ENCODE measurements at regions not wholly inside any gene's neighbourhood (a gene's known extent, or its start where the extent isn't known, plus 50 kb on each side); places are given as distances from the start of the nearest gene placed in this dataset.

DNA sequence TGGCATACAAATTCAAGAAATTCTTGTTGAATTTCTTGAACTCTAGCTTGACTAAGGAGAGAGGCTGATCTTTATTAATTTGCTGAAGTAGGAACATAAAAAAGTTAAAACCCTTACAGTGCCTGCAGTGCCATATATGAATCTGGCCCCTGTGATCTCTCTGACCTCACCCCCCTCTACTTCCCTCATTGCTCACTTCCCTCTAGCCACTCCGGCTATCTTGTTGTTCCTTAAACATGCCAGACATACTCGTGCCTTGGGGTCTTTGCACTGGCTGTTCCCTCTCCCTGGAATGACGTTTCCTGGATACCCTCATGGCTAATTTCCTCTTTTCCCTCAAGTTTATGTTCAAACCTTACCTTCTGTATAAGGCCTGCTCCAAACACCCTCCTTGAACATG is 246.3 kb upstream of the SIX2 start:
- no peak for DNase-seq (ENCODE audit: low read depth)

DNA sequence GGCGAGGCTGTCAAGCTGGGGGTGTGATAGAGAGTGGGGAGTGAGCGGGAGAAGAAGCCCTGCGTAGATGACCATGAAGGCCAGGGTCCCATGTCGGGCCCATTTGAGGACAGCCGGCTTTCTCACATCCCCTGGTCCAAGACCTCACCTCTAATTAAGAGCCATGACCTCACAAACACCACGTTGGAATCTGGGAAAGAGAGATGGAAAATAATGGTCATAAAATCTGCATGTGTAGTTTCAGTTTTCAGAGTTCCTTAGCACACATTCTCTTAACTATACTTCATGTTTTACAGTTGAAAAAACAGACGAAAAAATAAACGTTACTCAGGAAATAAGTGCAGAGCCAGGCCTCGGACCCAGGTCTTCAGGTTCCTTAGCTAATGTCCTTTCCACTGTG is 244.8 kb upstream of the SIX2 start:
- DNase-seq (ENCODE audit: low read depth), result no peak

DNA sequence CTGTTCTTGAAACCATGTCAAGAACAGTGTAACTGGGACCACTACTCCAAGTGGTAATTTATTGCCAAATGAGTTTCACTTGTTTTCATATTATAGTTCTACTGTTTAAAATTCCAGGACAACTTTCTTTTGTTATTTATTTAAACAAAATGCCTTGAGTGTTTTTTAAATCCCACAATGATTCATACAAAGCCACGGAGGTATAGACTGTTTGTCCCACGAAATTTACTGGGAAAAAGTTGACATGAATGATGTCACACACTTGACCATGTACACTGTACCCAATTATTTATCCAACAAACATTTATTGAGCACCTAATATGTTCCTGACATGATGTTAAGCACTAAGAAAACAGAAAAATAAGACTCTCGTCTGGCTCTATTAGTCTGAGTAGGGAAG is 243.9 kb upstream of the SIX2 start:
- DNase-seq (ENCODE audit: low read depth), result no peak

DNA sequence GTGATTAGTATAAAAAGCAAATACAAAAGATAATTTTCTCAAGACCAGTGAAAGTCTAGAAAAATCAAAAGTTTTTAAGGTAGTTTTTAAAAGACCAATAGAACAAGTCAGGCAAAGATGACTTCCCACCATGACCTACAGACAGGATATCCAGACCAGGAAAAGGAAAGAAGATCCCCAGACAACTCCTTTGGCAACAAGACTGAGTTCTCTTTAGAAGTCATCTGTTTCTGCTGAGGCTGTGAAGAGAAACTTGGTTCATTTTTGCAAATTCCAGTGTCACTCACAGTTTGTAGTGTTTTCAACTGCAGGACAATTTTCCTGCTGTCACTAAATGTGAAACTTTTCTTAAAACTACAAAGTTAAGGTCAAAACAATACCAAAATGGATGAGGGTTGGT is 240.9 kb upstream of the SIX2 start:
- no peak for DNase-seq (ENCODE audit: low read depth)

DNA sequence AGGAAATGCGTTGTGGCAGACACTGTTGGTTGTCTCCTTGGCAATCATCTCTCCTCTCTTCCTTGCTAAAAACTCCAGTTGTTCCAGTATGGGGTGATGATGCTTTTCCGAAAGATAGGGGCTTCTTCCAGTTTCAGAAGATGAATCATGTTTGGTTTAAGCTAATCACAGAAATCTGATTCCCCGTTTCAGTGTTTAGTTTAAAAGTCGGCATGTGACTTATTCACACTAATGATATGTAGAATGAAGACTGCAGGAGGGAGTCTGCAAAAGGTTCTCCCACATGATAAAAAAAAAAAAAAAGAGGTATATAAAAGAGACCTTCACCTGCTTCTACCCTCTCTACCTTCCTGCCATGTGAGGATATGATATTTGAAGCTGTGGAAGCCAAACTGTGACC is 239.0 kb upstream of the SIX2 start:
- DNase-seq (ENCODE audit: low read depth), result no peak

DNA sequence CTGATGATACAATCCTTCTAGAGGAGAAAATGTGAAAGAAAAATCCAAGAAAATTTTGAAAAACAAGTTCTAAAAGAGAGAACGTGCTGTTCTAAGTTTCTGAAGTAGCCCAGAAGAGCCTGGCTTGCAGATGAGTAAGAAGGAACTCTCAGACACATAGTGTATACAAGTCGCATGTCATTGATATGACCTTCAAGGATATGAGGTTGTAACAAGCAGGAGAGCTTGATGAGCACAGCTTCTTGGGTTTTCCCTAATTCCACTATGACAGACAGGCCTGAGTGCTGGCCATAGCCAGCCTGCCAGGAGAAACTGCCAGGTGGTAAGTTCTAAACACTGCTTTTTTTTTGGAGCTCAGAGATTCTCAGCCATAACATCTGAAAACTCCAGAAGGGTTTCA is 235.7 kb upstream of the SIX2 start:
- no peak for DNase-seq (ENCODE audit: low read depth)

DNA sequence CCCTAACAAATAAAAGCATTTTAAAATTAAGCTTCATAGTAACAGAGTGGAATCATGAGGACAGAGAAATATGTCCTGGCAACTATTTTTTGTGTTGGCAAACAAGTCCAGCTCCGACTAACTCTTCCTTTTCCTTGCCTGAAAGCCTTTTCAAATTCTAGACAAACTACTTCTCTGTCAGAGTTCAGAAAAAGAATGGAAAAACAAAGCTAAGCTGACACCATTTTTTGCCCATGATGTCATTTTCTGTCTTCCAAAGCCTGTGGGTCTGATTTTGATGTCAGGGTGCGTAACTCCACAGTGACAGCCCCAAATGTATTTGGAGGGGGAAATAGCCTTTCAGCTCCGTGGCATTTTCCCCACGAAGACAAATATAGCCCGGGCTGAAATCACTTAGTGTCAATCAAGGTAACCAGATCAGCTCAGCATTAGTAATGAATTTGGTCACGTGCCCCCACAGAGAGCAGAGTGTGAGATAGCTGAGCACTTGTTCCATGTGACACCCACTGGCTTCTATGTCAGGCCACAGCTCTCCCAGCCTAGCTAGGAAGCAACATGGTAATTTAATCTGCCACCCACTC is 233.0 kb upstream of the SIX2 start:
- DNase-seq (ENCODE audit: low read depth), result no peak

DNA sequence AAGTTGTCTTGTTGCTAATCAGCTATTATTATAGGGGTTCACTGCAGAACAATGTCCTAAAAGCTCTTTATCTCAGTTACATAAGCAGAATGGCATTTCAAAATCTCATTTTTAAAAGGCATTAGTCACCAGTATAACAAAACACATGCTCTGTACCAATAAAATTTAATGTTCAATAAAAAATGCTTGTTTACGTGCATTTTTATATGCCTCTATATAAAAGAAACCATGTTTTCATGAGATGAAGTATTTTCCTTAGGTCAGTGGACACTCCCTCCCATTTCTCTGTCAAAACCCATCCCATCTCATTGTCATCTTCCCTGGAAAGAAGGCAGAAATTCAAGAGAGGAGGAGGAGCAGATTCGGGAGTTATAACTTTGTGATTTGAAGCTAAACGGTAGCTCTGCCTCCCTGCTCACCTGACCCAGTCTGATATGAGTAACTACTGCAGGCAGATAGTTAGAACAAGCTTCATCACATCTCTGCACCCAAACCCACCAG is 231.9 kb upstream of the SIX2 start:
- DNase-seq (ENCODE audit: low read depth), result no peak

DNA sequence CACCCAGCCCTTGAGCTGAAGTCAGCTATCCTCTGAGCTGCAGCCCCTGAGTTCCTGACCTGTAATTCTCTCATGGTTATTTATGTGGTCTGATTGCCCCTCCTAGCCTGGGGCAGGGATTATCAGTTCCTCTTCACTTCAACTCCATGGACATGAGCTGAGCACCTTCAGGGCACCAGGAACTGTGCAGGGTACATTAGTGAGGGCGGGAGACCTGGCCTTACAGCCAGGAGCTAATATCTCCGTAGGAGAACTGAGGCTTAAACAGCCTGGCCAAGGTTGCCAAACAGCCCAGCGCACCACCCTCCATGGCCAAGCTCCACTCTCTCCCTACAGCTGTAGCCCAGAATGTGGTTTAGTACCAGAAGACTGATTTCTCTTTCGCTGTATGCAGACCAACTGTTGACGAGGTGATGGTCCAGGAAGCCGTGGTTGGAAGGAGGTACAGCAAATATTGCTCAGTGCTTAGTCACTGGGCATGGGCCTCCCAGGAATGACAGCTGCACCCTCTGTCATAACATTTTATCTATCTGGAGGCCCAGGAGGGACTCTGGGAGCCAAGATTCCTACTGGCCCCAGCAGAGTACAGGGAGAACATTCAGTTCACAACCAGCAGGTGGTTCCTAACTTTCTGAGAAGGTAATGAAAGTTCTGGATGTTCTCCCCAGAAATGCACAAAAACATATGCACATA is 228.7 kb upstream of the SIX2 start:
- DNase-seq (ENCODE audit: low read depth), result peak; percentile 99

DNA sequence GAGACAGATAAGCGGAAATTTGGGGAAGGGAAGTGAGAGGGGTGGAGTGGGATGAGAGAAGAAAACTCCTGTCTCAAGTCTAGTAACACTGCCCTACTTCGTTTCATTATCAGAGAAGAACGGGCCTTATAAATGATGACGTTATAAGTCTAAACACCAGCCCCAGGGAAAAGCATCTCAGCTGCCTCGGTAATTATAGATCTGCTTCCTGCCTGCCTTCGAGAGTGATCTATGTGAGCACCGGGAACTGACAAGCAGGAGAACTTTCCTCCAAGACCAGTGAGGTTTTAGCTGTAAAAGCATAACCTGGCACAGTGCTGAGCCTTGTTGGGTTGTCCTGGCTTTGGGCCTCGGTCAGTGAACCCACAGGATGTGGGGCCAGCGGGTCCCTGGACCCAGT is 227.9 kb upstream of the SIX2 start:
- peak; percentile 36 for DNase-seq (ENCODE audit: low read depth)

DNA sequence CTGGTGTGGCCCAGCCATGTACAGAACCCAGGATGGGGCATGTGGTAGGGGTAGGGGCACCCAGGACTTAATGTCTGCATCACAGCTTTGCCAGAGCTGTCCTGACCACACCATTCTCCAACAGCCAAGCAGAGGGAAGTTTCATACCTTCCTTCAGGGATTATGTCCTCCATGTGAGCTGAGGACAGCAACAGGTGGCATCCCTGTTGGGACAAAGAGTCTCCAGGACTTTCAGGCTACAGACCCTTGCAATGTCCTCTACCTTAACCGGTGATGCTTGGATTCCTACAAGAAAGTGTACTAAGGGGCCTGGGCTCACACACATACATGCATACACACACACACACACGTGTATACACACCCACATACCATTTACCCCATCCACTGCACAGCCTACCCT is 227.0 kb upstream of the SIX2 start:
- no peak for DNase-seq (ENCODE audit: low read depth)

DNA sequence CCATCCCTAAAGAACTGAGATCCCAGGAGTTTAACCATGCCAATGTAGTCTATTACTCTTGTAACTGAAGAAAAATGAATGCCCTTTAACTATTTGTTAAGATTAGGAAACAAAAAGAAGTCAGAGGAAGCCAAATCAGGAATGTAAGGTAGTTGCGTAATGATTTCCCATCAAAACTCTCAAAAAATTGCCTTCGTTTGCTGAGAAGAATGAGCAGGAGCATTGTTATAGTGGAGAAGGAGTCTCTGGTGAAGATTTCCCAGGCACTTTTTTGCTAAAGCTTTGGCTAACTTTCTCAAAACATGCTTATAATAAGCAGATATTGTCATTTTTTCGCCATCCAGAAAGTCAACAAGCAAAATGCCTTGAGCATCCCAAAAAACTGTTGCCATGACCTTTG is 224.0 kb upstream of the SIX2 start:
- DNase-seq (ENCODE audit: low read depth), result no peak

DNA sequence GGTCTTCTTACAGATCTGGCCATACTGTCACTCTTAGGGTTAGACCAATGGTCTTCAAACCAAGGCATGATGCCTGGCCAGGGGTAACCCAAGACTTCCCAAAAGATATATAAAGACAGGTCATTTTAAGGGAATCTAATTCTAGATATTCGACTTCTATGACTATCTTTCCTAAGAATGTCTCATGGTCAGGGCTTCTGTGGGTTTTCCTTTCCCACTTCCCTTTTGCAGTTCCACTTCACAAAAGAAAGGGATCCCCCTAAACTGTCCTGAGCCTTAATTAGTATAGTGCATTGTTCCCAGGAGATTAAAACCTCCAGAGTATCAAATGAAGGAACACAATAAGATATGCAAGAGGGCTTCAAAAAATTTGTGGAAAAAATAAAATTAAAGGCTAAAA is 223.6 kb upstream of the SIX2 start:
- DNase-seq (ENCODE audit: low read depth), result peak; percentile 21

DNA sequence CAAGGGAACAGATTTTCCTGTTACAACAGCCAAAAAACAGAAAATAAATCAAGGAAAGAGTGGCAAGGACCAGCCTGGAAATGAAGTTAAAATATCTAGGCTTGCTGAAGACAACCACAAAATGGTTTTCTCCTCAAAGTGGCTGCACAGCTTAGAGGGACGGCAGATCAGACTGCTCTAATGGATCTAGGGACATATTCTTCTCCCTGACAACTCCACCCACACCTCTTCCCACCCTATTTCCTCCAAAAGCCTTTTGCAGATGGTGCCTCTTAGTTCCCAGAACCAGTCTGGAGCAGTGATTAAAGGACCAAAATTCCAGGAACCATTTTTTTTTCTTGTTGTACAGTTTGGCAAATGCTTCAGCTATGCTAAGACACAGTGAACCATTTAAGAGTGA is 220.2 kb upstream of the SIX2 start:
- no peak for DNase-seq (ENCODE audit: low read depth)

DNA sequence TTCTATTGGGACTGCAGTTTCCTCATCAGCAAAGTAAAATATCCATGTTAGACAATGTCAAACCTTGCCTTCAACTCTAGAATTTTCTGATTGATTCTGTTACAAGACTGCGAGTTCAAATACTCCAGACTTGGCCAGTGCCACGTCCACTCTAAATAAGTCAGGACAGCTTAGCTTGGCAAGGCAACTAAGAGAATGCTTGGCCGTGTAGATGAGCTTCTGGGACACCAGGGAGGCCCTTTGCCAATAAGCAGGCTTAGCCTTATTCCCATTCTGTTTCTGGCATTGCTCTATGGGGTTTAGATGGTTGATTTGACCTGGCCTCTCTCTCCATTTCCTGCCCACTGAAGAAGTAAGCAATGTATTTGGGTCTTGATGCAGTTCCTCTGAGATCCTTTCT is 218.1 kb upstream of the SIX2 start:
- no peak for DNase-seq (ENCODE audit: low read depth)

DNA sequence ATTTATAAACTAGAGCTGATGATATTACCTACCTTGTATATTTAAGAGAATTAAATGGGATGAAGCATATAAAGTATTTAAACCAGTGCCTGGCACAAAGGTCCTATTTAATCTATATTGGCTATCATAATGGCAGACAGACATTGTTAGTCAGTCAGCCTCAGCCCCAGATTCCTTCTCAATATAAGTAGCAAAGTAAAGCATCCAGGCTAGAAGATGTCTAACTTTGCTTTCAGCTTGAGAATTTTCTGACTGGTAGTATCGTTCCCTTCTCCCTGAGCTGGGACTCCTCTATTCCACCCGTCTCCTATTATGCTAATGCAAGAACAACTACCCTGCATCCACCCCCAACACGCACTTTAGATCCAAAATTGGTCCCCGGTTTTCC is 215.7 kb upstream of the SIX2 start:
- no peak for DNase-seq (ENCODE audit: low read depth)

DNA sequence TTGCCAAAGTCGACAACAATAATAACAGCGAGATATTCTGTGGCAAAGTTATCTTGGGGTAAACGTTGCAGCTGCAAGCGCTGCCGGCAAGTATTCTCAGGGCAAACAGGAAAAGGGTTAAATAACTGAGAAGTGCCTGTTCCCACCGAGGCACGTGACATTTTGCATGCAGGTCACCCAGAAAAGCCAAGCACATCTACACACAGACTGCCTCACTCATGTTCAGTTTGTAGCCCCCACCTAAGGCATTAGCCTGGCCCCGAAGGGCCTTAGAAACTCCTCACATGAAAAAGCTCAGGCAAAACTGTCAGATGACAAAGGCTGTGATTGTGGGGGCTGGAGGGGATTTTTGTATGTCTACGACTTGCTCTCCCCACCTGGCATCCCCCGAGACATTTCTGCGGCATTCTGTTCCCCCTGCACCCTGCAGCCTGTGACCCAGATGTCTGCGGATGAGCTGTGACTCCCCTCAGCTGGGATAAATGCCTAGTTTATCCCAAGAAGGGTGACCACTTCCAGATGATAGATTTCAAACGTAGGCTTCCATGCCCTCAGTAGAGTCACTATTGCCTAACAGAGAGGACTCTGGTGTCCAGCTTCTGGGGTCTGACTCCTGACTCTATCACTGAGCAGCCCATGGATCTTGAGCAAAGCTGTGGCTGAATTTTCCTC is 215.2 kb upstream of the SIX2 start:
- no peak for DNase-seq (ENCODE audit: low read depth)

DNA sequence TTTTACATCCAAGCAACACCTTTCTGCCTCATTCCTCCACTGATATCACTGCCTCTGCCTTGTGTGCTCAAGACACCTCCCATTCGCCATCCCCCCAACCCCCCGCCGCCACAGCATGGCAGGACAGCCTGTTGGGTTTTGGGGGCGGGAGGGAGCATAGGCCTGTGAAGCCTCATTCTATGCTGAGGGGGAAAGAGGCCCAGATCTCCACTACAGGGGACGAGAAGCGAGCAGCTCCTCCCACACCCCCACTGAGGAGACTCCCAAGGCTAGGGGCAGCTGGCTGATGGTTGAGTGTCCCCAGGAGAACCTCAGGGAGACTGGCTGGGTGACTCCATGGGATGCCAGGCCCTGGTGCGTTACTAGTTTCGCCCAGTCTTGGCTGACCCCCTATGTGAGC is 214.3 kb upstream of the SIX2 start:
- DNase-seq (ENCODE audit: low read depth), result no peak

DNA sequence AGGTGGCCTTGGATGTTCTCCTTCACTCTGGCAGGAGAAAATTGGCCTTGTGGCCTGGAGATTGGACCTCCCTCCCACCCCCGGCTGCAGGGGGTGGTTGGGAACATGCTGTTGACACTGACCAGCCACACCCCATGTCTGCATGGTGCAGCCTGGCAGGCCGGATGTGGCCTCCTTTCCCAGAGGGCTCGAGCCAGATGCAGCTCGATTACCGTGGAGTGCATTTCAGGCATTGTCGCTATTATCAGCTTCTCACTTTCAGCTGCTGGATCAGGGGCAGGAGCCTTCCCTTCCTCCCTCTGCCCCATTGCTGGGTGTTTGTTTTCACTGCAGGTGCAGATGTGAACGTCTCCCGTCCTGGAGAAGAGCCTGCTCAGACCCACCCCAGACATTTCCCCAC is 211.0 kb upstream of the SIX2 start:
- DNase-seq (ENCODE audit: low read depth), result peak; percentile 32

DNA sequence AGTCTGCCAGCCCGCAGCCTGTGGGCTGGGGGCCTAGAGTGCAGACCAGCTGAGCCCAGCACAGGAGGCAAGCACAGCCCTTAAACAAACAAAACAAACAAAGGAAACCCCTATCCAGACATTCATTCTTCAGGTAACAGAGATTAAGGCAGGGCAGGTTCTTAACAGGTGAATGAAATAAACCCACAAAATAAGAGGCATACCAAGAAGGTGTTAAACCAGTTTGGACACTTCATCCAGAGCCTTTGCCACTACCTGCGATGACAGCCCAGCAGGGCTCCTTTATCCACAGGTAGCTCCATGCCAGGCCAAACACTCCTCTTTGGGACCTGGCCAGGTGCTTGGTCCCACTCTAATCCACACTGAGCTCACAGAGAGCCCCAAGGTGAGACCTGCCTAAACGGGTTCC is 209.7 kb upstream of the SIX2 start:
- no peak for DNase-seq (ENCODE audit: low read depth)

DNA sequence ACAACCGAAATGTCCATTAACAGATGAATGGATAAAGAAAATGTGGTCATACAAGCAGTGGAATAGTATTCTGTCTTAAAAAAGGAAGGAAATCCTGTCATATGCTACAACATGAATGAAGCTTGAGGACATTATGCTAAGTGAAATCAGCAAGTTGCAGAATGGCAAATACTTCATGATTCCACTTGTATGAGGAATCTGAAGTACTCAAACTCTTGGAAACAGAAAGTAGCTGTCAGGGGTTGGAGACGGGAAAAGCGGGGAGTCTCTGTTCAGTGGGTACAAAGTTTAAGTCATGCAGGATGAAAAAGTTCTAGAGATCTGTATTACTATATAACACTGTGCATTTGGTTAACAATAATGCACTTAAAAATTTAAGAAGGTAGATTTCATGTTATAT is 209.0 kb upstream of the SIX2 start:
- no peak for DNase-seq (ENCODE audit: low read depth)

DNA sequence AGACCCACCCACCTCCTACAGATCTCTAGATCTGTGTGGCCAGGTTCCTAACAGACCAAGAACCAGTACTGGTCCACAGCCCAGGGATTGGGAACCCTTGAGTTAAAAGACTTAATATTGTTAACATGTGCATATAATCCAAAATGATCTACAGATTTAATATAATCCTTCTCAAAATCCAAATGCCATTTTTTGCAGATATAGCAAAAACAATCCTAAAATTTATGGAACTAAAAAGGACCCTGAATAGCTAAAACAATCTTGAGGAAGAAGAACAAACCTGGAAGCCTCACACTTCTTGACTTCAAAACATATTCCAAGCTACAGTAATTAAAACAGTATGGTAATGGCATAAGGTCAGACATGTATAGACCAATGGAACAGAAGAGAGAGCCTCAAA is 206.9 kb upstream of the SIX2 start:
- DNase-seq (ENCODE audit: low read depth), result no peak

DNA sequence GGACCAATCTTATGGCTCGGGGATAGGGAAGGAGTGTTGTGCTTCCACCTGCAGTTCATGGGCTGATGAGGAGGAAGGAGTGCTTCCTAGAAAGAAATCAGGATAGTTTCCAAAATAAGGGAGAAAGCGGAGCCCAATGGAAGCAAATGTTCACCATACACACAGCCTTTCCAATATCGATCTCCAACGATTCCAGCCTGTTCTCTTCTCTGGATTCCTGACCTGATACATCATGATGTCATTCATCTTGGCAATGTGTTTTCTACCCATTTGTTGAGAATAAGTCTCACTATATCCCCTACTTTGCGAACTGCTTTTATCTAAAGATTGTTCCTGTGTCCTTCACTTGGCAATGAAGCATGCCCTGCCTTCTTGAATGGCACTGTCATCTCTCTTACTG is 205.3 kb upstream of the SIX2 start:
- DNase-seq (ENCODE audit: low read depth), result no peak
